GM21786 (cell line): ENCODE measurements at regions not wholly inside any gene's neighbourhood (a gene's known extent, or its start where the extent isn't known, plus 50 kb on each side); places are given as distances from the start of the nearest gene placed in this dataset.

Experiments used
- ATAC-seq: cut with Tn5 transposase; IDR thresholded peaks from one replicate; pipeline ENCODE4 v1.9.1; 2021; ENCODE audit not compliant: unreplicated experiment

- ATAC-seq = no peak
Measured at GRCh38 chr22:47276991-47277390, 514.5 kb downstream of the TBC1D22A start.

GRCh38 chr22:47276450-47276820 is 514.0 kb downstream of the TBC1D22A start:
- ATAC-seq = no peak

- no peak for ATAC-seq
Measured at GRCh38 chr22:47275605-47276449, 513.4 kb downstream of the TBC1D22A start.

GRCh38 chr22:47274196-47274595 is 511.7 kb downstream of the TBC1D22A start:
- no peak for ATAC-seq

GRCh38 chr22:47270463-47271135 is 508.1 kb downstream of the TBC1D22A start:
- no peak for ATAC-seq

- no peak for ATAC-seq
Measured at GRCh38 chr22:47269516-47270088, 507.2 kb downstream of the TBC1D22A start.

GRCh38 chr22:47267513-47268282 is 505.2 kb downstream of the TBC1D22A start:
- ATAC-seq = no peak

GRCh38 chr22:47266329-47266728 is 503.9 kb downstream of the TBC1D22A start:
- ATAC-seq = no peak

GRCh38 chr22:47260551-47260950 is 498.1 kb downstream of the TBC1D22A start:
- ATAC-seq = no peak

GRCh38 chr22:47259990-47260389 is 497.5 kb downstream of the TBC1D22A start:
- ATAC-seq = no peak

- no peak for ATAC-seq
Measured at GRCh38 chr22:47259049-47259448, 496.6 kb downstream of the TBC1D22A start.

- no peak for ATAC-seq
Measured at GRCh38 chr22:47257976-47258375, 495.5 kb downstream of the TBC1D22A start.

- no peak for ATAC-seq
Measured at GRCh38 chr22:47257566-47257965, 495.1 kb downstream of the TBC1D22A start.

GRCh38 chr22:47251911-47252310 is 489.5 kb downstream of the TBC1D22A start:
- no peak for ATAC-seq

GRCh38 chr22:47250995-47251765 is 488.7 kb downstream of the TBC1D22A start:
- ATAC-seq = no peak

- ATAC-seq = no peak
Measured at GRCh38 chr22:47249370-47249928, 487.0 kb downstream of the TBC1D22A start.

- no peak for ATAC-seq
Measured at GRCh38 chr22:47248925-47249324, 486.5 kb downstream of the TBC1D22A start.

- ATAC-seq = no peak
Measured at GRCh38 chr22:47247579-47248240, 485.3 kb downstream of the TBC1D22A start.

- ATAC-seq = no peak
Measured at GRCh38 chr22:47245786-47246185, 483.3 kb downstream of the TBC1D22A start.

- no peak for ATAC-seq
Measured at GRCh38 chr22:47245286-47245685, 482.8 kb downstream of the TBC1D22A start.
